Erythroblast (primary cell): ENCODE measurements at regions not wholly inside any gene's neighbourhood (a gene's known extent, or its start where the extent isn't known, plus 50 kb on each side); places are given as distances from the start of the nearest gene placed in this dataset.

Experiments
- GATA1 ChIP-seq: IDR thresholded peaks from 2 replicates; pipeline ENCODE4 v1.6.1; 2011; ENCODE audit warnings: low read depth, mild to moderate bottlenecking, control low read depth, low read length, moderate library complexity
- POLR2A ChIP-seq: IDR thresholded peaks from 2 replicates; pipeline ENCODE4 v1.6.1; 2011; ENCODE audit warnings: mild to moderate bottlenecking, low read length

DNA sequence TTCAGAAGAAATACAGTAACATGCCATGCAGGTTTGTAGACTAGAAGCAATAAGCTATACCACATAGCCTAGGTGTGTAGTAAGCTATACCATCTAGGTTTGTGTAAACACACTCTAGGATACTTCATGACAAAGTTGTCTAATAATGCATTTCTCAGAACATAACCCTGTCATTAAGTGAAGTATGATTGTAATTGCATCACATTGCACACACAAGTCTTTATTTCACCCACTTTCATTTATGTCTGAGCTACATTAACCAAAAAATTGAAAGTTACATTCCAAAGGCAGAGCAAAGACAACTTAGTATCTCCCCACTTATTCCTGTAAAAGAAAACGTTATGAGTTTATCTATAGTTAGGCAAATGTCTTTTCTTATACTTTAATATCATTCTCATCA lies 64.5 kb upstream of the ATF3 start:
- TF ChIP-seq POLR2A: no peak
- no peak for TF ChIP-seq GATA1
